Glutamatergic neuron (in vitro differentiated cells): ENCODE measurements at regions not wholly inside any gene's neighbourhood (a gene's known extent, or its start where the extent isn't known, plus 50 kb on each side); places are given as distances from the start of the nearest gene placed in this dataset.

Experiments used
- DNase-seq: peaks from one replicate; pipeline ENCODE4 v3.0.0; 2022
- H3K27ac Mint-ChIP-seq: one replicate; pipeline ENCODE4 v1.8.0; 2020; ENCODE audit warnings: mild to moderate bottlenecking, mixed read lengths, inconsistent platforms; ENCODE audit not compliant: unreplicated experiment
- H3K27me3 Mint-ChIP-seq: one replicate; pipeline ENCODE4 v1.8.0; 2020; ENCODE audit warnings: mild to moderate bottlenecking, moderate library complexity, mixed read lengths, inconsistent platforms; ENCODE audit not compliant: unreplicated experiment
- H3K36me3 Mint-ChIP-seq: one replicate; pipeline ENCODE4 v1.8.0; 2020; ENCODE audit warnings: mild to moderate bottlenecking, mixed read lengths, inconsistent platforms; ENCODE audit not compliant: unreplicated experiment
- H3K4me1 Mint-ChIP-seq: one replicate; pipeline ENCODE4 v1.8.0; 2020; ENCODE audit warnings: mild to moderate bottlenecking, low read depth, mixed read lengths, inconsistent platforms; ENCODE audit not compliant: unreplicated experiment
- H3K4me3 Mint-ChIP-seq: one replicate; pipeline ENCODE4 v1.8.0; 2020; ENCODE audit warnings: mild to moderate bottlenecking, mixed read lengths, inconsistent platforms; ENCODE audit not compliant: unreplicated experiment
- H3K9me3 Mint-ChIP-seq: one replicate; pipeline ENCODE4 v1.8.0; 2020; ENCODE audit warnings: mild to moderate bottlenecking, moderate library complexity, mixed read lengths, inconsistent platforms; ENCODE audit not compliant: unreplicated experiment
- CTCF ChIP-seq: fragments of 200-600 bp; sonication (generic); IDR thresholded peaks from one replicate; pipeline ENCODE4 v1.5.0; 2021; ENCODE audit not compliant: partially characterized antibody, unreplicated experiment

DNA sequence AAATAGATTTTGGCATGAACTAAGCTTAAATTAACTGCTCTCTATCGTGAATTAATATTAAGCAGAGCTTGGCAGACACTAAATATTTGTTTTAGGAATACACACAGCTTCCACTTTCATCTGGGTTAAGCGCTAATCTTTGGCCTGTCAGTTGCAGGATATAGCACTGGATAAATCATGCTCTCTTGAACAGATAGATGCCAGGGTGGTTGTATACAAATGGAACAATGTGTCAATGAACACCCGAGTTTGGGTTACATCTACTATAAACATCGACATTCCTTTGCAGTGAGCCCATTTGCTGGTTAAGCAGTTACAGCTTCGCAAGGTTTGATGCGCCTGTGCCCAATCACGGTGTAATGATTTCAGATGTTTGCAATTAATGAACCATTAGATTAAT lies 338.2 kb upstream of the ZFP64 start:
- Mint-ChIP-seq H3K36me3 (no peaks in the 10 kb centered on the region), H3K4me1 (no peaks in the 10 kb centered on the region), H3K27ac (no peak overlapping the region), H3K27me3 (no peaks in the 10 kb centered on the region), H3K4me3 (no peak overlapping the region), H3K9me3 (no peaks in the 10 kb centered on the region)
- TF ChIP-seq CTCF, result no peak
- no peak for DNase-seq

DNA sequence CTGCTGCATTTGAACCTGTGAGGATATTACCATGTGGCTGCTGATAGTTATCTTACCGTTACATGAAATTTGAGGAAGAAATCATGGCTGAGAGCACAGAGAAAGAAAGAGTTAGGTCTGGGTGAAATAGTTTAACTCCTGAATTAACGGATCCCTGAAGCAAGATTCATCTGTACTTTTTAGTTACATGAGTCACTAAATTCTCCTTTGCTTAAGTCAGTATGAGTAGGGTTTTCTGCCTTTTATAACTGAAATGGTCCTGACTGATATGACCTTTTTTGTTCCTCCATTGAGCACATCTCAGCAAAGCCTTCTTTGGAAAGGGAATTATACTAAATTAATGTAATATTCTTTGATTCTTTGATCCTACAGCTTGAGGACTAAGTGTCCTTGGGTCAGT lies 333.3 kb upstream of the ZFP64 start:
- Mint-ChIP-seq H3K4me3 (no peak overlapping the region), H3K4me1 (no peaks in the 10 kb centered on the region), H3K36me3 (peaks cover 5% of the 10 kb centered on the region), H3K27ac (no peak overlapping the region), H3K27me3 (peaks cover 2% of the 10 kb centered on the region), H3K9me3 (peaks cover 1% of the 10 kb centered on the region)
- no peak for DNase-seq
- no peak for TF ChIP-seq CTCF

DNA sequence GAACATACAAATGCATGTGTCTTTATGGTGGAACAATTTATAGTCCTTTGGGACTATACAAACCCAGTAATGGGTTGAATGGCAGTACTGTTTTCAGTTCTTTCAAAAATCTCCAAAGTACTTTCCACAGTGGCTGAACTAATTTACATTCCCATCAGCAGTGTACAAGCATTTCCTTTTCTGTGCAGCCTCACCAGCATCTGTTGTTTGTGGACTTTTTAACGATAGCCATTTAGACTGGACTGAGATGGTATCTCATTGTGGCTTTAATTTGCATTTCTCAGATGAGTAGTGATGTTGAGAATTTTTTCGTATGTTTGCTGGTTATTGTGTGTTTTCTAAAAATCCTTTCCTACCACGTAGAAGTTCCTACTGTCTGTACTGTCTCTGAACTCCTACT lies 327.2 kb upstream of the ZFP64 start:
- peaks cover 3% of the 10 kb centered on the region for H3K9me3 Mint-ChIP-seq
- no peak for DNase-seq
- no peak overlapping the region for H3K4me3 Mint-ChIP-seq
- peaks cover 5% of the 10 kb centered on the region for H3K4me1 Mint-ChIP-seq
- H3K27me3 Mint-ChIP-seq, result no peaks in the 10 kb centered on the region
- peaks cover 5% of the 10 kb centered on the region for H3K36me3 Mint-ChIP-seq
- H3K27ac Mint-ChIP-seq, result no peak overlapping the region
- TF ChIP-seq CTCF, result no peak

DNA sequence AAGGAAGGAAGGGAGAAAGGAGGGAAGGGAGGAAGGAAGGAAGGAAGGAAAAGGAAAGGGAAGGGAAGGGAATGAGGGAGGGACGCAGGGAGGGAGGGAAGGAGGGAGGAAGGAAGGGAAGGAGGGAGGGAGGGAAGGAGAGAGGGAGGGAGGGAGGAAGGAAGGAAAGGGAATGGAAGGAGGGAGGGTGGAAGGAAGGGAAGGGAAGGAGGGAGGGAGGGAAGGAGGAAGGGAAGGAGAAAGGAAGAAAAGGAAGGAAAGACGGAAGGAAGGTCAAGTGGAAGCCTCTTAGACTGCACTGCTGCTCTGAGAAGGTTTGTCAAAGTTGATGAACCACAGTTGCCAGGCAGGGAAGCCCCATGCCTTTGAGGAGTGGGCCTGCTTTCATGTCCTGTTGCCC lies 324.3 kb upstream of the ZFP64 start:
- no peak for DNase-seq
- H3K9me3 Mint-ChIP-seq, result peaks cover 3% of the 10 kb centered on the region

DNA sequence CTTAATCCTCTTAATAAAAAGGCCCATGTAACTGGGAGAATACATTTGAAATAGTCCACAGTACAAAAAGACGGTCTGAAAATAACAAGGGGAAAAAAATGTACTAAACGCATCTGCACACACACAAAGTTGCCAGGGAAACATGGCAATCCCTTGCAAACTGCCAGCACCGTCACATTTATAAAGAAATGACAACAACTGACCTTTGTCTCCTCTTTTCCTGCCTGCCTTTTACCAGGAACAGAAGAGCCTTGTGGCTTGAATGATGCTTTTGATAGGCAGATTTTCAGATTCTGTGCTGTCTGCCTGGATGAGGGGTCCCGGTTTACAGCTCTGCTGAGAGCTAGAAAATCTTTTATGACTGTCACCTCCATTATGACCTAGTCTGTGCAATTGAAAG lies 308.6 kb upstream of the ZFP64 start:
- DNase-seq, result no peak
- H3K4me3 Mint-ChIP-seq, result no peak overlapping the region
- no peak overlapping the region for H3K27ac Mint-ChIP-seq

More for the DNA sequence above, 324.3 kb upstream of the ZFP64 start:
- no peak for TF ChIP-seq CTCF
- H3K4me1 Mint-ChIP-seq, result peaks cover 5% of the 10 kb centered on the region
- H3K27ac Mint-ChIP-seq, result no peak overlapping the region
- H3K36me3 Mint-ChIP-seq, result peaks cover 5% of the 10 kb centered on the region
- H3K4me3 Mint-ChIP-seq, result no peak overlapping the region
- no peaks in the 10 kb centered on the region for H3K27me3 Mint-ChIP-seq

More for the DNA sequence above, 308.6 kb upstream of the ZFP64 start:
- H3K9me3 Mint-ChIP-seq, result peaks cover 2% of the 10 kb centered on the region
- H3K4me1 Mint-ChIP-seq, result no peaks in the 10 kb centered on the region
- H3K36me3 Mint-ChIP-seq, result peaks cover 5% of the 10 kb centered on the region
- no peak for TF ChIP-seq CTCF
- H3K27me3 Mint-ChIP-seq, result no peaks in the 10 kb centered on the region
